Cardiac septum (tissue), 1 donor: ENCODE measurements at regions not wholly inside any gene's neighbourhood (a gene's known extent, or its start where the extent isn't known, plus 50 kb on each side); places are given as distances from the start of the nearest gene placed in this dataset.

Experiments
- DNase-seq: peaks from one replicate; pipeline ENCODE4 v3.0.0-alpha.2; 2020; ENCODE audit warnings: low spot score
- intact Hi-C: fragments of 100-400 bp; cut with DNase I; formaldehyde crosslinking; loops from one replicate; pipeline ENCODE4 v1.14.0; 2022
- donor health status: DM: no; HTN: no; CAD: no.

DNA sequence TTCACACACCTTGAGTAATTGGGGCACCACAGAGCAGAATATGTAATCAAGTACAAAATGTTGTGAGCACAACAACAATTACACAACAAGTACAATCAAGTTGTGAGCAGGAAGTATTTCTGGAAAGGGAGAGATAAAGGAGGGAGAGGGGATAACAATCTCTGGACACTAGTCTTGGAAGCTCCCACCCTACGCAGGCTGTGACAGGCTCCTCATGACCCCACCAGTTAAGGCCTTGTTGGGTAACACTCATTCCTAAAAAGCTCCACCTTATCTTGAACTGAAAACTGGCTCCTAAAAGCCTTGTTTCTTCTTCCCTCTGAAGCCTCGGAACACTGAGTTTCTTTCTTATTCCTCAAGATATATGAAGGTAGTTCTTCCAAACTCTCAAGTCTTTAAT is 806.0 kb downstream of the UQCRFS1 start:
- intact Hi-C loops: no loop called here
- DNase-seq: no peak

- no peak for DNase-seq
- intact Hi-C loops: no loop called here
These were observed 807.6 kb downstream of the UQCRFS1 start for GRCh38 chr19:28405346-28405742.

GRCh38 chr19:28404472-28404871 is 808.5 kb downstream of the UQCRFS1 start:
- intact Hi-C loops: no loop called here

DNA sequence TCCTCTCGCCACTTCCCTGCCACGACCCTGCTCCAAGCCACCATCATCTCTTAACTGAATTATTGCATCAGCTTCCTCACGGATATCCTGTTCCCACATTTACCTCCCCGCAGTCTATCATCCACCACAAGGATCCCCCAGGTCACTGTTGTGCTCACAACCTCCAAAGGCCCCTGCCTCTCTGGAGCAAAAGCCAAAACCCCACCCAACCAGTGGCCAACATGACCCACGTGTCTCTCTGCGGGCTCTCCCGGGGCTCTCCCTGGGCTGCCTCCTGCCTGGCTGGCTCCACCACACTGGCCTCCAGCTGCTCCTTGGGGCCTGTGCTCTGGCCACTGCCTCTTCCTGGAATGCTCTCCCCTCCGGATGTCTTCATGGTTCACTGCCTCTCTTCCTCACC is 809.3 kb downstream of the UQCRFS1 start:
- intact Hi-C loops: no loop called here

More at GRCh38 chr19:28404472-28404871, 808.5 kb downstream of the UQCRFS1 start:
- DNase-seq: no peak

GRCh38 chr19:28402701-28403290 is 810.2 kb downstream of the UQCRFS1 start:
- DNase-seq: no peak
- intact Hi-C loops: no loop called here

More for the DNA sequence above, 809.3 kb downstream of the UQCRFS1 start:
- DNase-seq: no peak

DNA sequence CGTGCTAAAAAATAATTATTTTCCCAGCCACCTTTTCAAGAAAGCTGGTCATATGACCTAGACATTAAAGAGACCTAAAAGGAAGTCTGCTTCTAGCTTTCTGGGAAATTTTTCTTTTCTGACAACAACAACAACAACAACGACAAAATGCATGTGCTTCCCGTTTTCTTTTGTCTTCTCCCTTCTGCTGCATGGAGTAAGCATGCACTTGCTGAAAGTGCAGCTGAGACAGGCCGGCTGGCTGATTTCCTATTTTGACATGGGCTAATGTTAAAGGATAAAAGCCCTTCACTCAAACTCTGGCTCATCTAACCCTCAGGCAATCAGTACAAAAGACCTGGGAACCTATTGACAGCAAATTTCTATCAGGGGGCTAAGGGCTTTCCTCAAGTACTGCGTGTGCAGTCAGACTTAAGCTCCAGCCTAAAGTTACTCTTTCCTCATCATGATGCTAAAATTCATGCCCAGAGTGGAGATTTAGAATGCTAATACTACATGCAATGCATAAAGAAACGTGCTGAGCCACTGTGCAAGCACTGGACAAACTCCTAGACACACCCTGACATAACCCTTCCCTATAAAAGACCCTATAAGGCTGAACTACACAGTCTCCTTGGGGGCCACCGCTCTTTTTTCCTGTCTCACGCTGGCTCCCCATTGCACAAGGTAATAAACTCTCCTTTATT is 811.1 kb downstream of the UQCRFS1 start:
- intact Hi-C loops: no loop called here
- no peak for DNase-seq

DNA sequence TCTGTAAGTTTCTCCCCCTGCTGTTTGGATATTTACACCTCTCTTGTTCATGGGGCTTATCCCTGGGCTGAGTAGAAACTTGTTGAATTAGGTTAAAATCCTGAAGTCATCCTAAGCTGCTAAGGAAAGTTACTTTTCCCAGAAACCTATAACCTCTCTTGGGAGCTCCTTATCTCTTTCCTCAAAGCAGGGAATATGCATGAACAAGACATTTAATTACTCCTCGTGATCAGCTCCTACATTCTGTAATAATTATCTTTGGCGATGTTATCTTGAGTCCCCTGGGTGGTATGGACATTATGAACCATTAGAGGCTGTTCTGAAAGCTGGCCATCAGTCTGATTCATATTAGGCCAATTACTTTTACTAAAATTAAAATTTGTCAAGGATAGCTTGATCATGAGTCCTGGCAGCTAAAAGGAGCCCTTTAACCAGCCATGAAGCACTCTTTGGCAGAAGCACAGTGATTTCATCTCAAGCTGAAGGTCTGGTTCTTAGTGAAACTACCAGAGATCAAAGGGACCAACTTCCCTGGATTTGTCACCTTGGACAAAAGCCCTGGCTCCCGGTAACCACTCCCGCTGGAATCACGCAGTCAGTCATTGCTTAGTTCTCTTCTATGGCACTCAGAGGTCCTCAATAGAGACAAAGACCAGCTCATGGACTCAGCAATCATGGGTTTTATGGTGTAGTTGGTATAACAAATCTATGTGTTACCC is 811.8 kb downstream of the UQCRFS1 start:
- intact Hi-C loops: no loop called here
- no peak for DNase-seq

DNA sequence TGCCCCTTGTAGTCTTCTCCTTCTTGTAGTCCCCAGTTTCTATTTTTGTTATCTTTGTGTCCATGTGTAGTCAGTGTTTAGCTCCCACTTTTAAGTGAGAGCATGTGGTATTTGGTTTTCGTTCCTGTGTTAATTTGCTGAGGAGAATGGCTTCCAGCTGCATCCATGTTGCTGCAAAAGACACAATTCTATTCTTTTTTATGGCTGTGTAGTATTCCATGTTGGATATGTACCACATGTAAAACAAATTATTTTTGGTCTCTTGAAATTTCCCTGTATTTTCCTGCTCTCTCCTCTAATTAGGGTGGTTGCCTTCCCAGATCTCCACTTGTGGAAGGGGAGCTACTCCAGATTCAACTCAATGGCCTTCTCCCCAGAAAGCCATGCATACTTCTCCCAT is 813.8 kb downstream of the UQCRFS1 start:
- DNase-seq: no peak
- intact Hi-C loops: no loop called here

GRCh38 chr19:28397800-28398199 is 815.2 kb downstream of the UQCRFS1 start:
- intact Hi-C loops: no loop called here
- no peak for DNase-seq

- intact Hi-C loops: no loop called here
- DNase-seq: no peak
These were observed 815.6 kb downstream of the UQCRFS1 start for GRCh38 chr19:28397306-28397705.

- no peak for DNase-seq
- intact Hi-C loops: no loop called here
These were observed 816.6 kb downstream of the UQCRFS1 start for GRCh38 chr19:28396287-28396831.

DNA sequence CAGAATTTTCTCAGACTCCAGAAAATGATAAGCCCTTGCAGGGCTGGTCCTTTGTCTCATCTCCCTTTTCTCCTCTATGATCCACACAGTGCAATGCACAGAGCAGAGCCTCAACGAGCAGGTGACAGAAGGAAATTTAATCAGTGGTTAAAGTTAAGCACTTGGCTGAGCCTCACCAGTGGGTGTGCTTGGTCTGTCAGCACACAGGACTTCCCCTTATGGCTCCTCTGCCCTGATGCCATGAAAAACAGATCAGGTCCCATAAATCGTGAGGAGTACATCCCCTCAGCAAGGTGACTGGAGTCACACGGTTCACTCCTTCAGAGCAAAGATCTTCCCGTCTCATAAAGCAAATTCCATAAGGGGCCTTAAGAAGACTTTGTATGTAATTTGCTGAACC is 818.2 kb downstream of the UQCRFS1 start:
- intact Hi-C loops: no loop called here

GRCh38 chr19:28393574-28394336 is 819.2 kb downstream of the UQCRFS1 start:
- DNase-seq: no peak
- intact Hi-C loops: no loop called here

More for the DNA sequence above, 818.2 kb downstream of the UQCRFS1 start:
- no peak for DNase-seq

- intact Hi-C loops: no loop called here
- DNase-seq: no peak
These were observed 824.0 kb downstream of the UQCRFS1 start for GRCh38 chr19:28388988-28389387.

- intact Hi-C loops: no loop called here
- no peak for DNase-seq
These were observed 825.4 kb downstream of the UQCRFS1 start for GRCh38 chr19:28387507-28387906.

DNA sequence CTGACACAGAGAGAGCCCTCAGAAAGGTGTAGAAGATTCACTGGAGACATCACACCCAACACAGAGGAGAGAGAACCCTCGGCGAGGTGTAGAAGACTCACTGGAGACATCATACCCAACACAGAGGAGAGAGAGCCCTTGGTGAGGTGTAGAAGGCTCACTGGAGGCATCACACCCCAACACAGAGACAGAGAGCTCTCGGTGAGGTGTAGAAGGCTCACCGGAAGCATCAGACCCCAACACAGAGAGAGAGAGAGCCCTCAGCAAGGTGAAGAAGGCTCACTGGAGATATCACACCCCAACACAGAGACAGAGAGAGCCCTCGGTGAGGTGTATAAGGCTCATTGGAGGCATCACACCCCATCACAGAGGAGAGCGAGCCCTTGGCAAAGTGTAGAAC is 826.5 kb downstream of the UQCRFS1 start:
- no peak for DNase-seq

DNA sequence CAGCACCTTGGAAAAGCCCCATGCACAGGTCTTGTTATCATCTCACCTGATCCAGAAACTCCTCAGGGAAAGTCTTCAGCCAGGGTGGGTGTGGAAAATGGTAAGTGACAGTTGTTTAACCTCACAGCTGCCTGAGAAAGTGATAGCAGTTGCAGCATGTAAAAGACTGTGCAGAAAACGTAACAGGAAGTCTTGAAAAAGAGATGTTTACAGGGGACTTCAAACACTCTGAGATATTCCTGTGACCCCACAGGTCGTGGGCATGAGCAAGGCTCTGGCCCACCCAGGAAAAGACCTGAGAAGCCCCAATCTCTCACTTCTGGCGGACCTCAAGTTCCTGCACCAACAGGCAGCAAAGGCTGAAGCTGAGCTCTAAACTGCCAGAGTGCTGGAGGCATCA is 826.9 kb downstream of the UQCRFS1 start:
- DNase-seq: no peak
- intact Hi-C loops: no loop called here

More for the DNA sequence above, 826.5 kb downstream of the UQCRFS1 start:
- intact Hi-C loops: no loop called here

DNA sequence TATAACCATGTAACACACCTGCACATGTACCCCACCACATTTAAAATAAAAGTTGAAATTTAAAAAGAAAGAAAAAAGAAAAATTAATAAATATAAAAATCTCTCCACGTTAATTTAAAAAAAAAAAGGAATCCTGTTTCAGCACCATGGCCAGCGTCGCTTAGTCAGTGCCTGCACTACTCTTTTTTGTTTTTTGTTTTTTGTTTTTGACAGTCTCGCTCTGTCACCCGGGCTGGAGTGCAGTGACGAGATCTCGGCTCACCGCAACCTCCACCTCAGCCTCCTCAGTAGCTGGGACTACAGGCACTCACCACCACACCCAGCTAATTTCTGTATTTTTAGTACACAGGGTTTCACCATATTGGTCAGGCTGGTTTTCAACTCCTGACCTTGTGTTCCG is 835.9 kb downstream of the UQCRFS1 start:
- DNase-seq: no peak
- intact Hi-C loops: no loop called here

DNA sequence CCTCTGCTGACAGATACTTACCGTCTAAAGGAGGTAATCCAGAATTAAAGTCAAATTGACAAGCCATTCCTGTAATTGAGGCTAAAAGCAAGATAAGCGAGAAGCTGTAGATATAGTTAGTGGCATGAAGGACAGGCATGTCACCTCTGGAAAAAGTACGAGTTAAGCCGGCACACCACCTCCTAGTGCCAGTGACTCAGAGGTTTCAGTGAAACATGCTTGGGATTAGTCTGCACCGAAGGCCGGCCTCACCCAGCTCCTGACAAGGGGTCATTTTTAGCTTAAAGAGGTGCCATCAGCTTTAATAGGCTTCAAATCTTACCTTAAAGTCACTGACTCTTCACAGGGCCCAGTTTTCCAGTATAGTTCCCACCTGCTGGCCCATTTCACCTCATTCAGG is 838.0 kb downstream of the UQCRFS1 start:
- intact Hi-C loops: no loop called here

More for the DNA sequence above, 838.0 kb downstream of the UQCRFS1 start:
- DNase-seq: no peak
